OCI-LY1 (cell line): ENCODE measurements at regions not wholly inside any gene's neighbourhood (a gene's known extent, or its start where the extent isn't known, plus 50 kb on each side); places are given as distances from the start of the nearest gene placed in this dataset.

ENCODE experiments used
- H2AFZ ChIP-seq: fragments of 200-600 bp; sonication (generic), shearing (Covaris generic); 2 replicates; pipeline ENCODE4 v1.6.0; 2014; ENCODE audit warnings: antibody characterized with exemption, mild to moderate bottlenecking, low read length
- H3F3A ChIP-seq: fragments of 200-600 bp; sonication (generic), shearing (Covaris generic); 2 replicates; pipeline ENCODE4 v1.6.0; 2014; ENCODE audit warnings: mild to moderate bottlenecking, antibody characterized with exemption, low read length, moderate library complexity; ENCODE audit not compliant: insufficient read depth
- H3K27ac ChIP-seq: fragments of 200-600 bp; sonication (generic); 2 replicates; pipeline ENCODE4 v1.5.1; 2014; ENCODE audit warnings: low read length, mixed run types, mild to moderate bottlenecking, low read depth; ENCODE audit not compliant: poor library complexity, severe bottlenecking
- H3K27me3 ChIP-seq: fragments of 200-600 bp; sonication (generic); 2 replicates; pipeline ENCODE4 v1.6.0; 2014; ENCODE audit warnings: antibody characterized with exemption, mild to moderate bottlenecking, low read length, moderate library complexity; ENCODE audit not compliant: insufficient read depth
- H3K36me3 ChIP-seq: fragments of 200-600 bp; sonication (generic); 2 replicates; pipeline ENCODE4 v1.6.1; 2014; ENCODE audit warnings: mild to moderate bottlenecking, antibody characterized with exemption, low read length, moderate library complexity, mixed read lengths; ENCODE audit not compliant: insufficient read depth
- H3K4me1 ChIP-seq: fragments of 200-600 bp; sonication (generic); 2 replicates; pipeline ENCODE4 v1.5.1; 2014; ENCODE audit warnings: mild to moderate bottlenecking, low read length, moderate library complexity; ENCODE audit not compliant: insufficient read depth, severe bottlenecking
- H3K4me2 ChIP-seq: fragments of 200-600 bp; sonication (generic), shearing (Covaris generic); 2 replicates; pipeline ENCODE4 v1.6.1; 2014; ENCODE audit warnings: low read length
- H3K4me3 ChIP-seq: fragments of 200-600 bp; sonication (generic); 2 replicates; pipeline ENCODE4 v1.5.1; 2014; ENCODE audit warnings: low read length, low read depth, mild to moderate bottlenecking, mixed read lengths; ENCODE audit not compliant: poor library complexity, severe bottlenecking
- H3K79me2 ChIP-seq: fragments of 200-600 bp; shearing (Covaris generic); 2 replicates; pipeline ENCODE4 v1.6.1; 2016; ENCODE audit warnings: mixed run types, low read length, mixed read lengths; ENCODE audit not compliant: insufficient read depth
- H3K9ac ChIP-seq: fragments of 200-600 bp; sonication (generic), shearing (Covaris generic); 2 replicates; pipeline ENCODE4 v1.6.1; 2014; ENCODE audit warnings: mild to moderate bottlenecking, low read length, mixed read lengths
- H3K9me2 ChIP-seq: fragments of 200-600 bp; sonication (generic), shearing (Covaris generic); 2 replicates; pipeline ENCODE4 v1.6.1; 2014; ENCODE audit warnings: low read depth, mild to moderate bottlenecking, low read length, mixed read lengths
- H3K9me3 ChIP-seq: fragments of 200-600 bp; shearing (Covaris generic); 2 replicates; pipeline ENCODE4 v1.6.1; 2014; ENCODE audit warnings: low read length, mixed read lengths
- H4K20me1 ChIP-seq: fragments of 200-600 bp; sonication (generic), shearing (Covaris generic); 2 replicates; pipeline ENCODE4 v1.6.0; 2016; ENCODE audit warnings: mild to moderate bottlenecking, low read length; ENCODE audit not compliant: insufficient read depth
- CTCF ChIP-seq: fragments of 200-600 bp; sonication (generic), shearing (Covaris generic); IDR thresholded peaks from 2 replicates; pipeline ENCODE4 v1.5.1; 2017; ENCODE audit warnings: mild to moderate bottlenecking, antibody characterized with exemption, low read length, moderate library complexity, mixed read lengths
- EZH2 ChIP-seq: fragments of 200-600 bp; sonication (generic), shearing (Covaris generic); IDR thresholded peaks from 2 replicates; pipeline ENCODE4 v1.8.0; 2017; ENCODE audit warnings: borderline replicate concordance, mixed run types, mild to moderate bottlenecking, antibody characterized with exemption, low read length, moderate library complexity, mixed read lengths

DNA sequence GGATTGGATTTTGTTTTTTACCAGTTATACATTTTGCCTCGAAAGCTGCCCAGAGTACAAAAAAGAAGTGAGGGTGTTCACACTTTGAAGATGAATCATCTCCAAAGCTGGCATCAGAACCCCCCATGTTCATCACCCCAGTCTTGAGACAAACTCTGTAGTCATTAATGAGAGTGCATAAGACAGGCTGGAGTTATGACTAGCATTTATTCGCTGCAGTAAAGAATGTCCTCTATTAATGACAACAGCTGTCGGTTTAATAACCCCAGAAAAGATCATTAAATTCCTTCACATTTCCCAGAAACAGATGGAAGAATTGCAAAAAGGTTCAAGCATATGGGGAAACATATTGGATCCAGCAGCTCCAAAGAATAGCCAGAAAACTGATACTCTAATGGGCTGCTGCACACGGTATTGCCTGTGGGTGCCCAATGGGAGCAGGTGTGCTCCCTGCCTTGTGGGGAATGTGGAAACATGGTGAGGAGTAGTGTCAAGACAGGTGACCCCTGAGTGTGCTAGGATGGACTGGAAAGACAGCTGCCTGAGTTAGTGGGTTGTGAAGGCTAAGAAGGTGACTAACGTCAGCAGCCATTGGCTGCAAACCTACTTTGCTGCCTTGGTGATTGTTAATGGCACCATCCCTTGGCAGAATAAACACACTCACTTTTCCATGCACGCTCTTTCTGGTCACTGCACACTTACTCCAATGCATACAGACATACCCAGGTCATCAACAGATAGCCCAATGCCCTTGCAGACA, 81.9 kb downstream of the AIPL1 start:
- H3K4me1 ChIP-seq = no peaks in the 10 kb centered on the region
- H3K27me3 ChIP-seq = no peaks in the 10 kb centered on the region
- no peaks in the 10 kb centered on the region for H3K9me2 ChIP-seq
- no peaks in the 10 kb centered on the region for H3K36me3 ChIP-seq
- H3K27ac ChIP-seq = no peak overlapping the region
- TF ChIP-seq EZH2 (no peak), CTCF (no peak)
- no peaks in the 10 kb centered on the region for H3K79me2 ChIP-seq
- no peak overlapping the region for H2AFZ ChIP-seq
- H3K9ac ChIP-seq = no peak overlapping the region
- H4K20me1 ChIP-seq = no peaks in the 10 kb centered on the region
- H3K4me3 ChIP-seq = no peak overlapping the region
- no peak overlapping the region for H3K4me2 ChIP-seq
- no peaks in the 10 kb centered on the region for H3F3A ChIP-seq
- no peaks in the 10 kb centered on the region for H3K9me3 ChIP-seq

- no peaks in the 10 kb centered on the region for H3K27me3 ChIP-seq
These were observed 82.9 kb downstream of the AIPL1 start for GRCh38 chr17:6352016-6352415.

DNA sequence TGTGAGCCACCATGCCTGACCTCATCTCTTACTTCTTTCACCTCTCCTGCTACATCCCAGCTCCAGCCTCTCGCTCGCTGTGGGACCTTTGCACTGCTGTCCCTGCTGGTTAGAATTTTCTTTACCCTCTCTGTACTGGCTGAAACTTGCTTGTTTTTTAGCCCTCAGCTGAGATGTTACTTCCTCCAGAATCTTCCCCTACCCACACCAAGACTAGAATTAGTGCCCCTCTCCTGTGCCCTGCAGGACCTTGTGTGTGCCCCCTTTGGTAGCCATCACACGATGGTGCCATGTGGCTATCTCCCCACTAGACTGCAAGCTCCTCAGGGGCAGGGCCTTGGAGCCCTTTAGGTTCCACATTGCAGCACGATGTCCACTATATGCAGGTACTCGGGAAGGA, 84.1 kb downstream of the AIPL1 start:
- H3K9me2 ChIP-seq = no peaks in the 10 kb centered on the region
- no peaks in the 10 kb centered on the region for H3K9me3 ChIP-seq
- no peak overlapping the region for H3K9ac ChIP-seq
- no peaks in the 10 kb centered on the region for H3K27me3 ChIP-seq
- no peak overlapping the region for H3K4me2 ChIP-seq
- H3K36me3 ChIP-seq = no peaks in the 10 kb centered on the region
- no peaks in the 10 kb centered on the region for H3K4me1 ChIP-seq
- no peak overlapping the region for H3K4me3 ChIP-seq
- H2AFZ ChIP-seq = no peak overlapping the region
- H3K27ac ChIP-seq = no peak overlapping the region
- H4K20me1 ChIP-seq = no peaks in the 10 kb centered on the region
- no peaks in the 10 kb centered on the region for H3F3A ChIP-seq
- TF ChIP-seq CTCF (no peak), EZH2 (no peak)
- no peaks in the 10 kb centered on the region for H3K79me2 ChIP-seq

More at GRCh38 chr17:6352016-6352415, 82.9 kb downstream of the AIPL1 start:
- no peak overlapping the region for H3K9ac ChIP-seq
- H3K36me3 ChIP-seq = no peaks in the 10 kb centered on the region
- H3K4me3 ChIP-seq = no peak overlapping the region
- H3K79me2 ChIP-seq = no peaks in the 10 kb centered on the region
- no peak overlapping the region for H2AFZ ChIP-seq
- H3K27ac ChIP-seq = no peak overlapping the region
- no peaks in the 10 kb centered on the region for H3K9me3 ChIP-seq
- H3K4me1 ChIP-seq = no peaks in the 10 kb centered on the region
- H3F3A ChIP-seq = no peaks in the 10 kb centered on the region
- H3K9me2 ChIP-seq = no peaks in the 10 kb centered on the region
- H4K20me1 ChIP-seq = no peaks in the 10 kb centered on the region
- TF ChIP-seq EZH2 = no peak
- TF ChIP-seq CTCF = no peak
- no peak overlapping the region for H3K4me2 ChIP-seq
